VCaP (cell line): ENCODE measurements at regions not wholly inside any gene's neighbourhood (a gene's known extent, or its start where the extent isn't known, plus 50 kb on each side); places are given as distances from the start of the nearest gene placed in this dataset.

Experiments
- H3K27ac ChIP-seq: fragments of 450-650 bp; 2 replicates; pipeline ENCODE4 v1.5.1; 2017
- TF ChIP-seq, protein P1 (sequence below): fragments of 450-650 bp; conservative IDR thresholded peaks from 2 replicates; pipeline ENCODE4 v1.5.1; 2017; ENCODE audit warnings: mild to moderate bottlenecking, moderate library complexity

DNA sequence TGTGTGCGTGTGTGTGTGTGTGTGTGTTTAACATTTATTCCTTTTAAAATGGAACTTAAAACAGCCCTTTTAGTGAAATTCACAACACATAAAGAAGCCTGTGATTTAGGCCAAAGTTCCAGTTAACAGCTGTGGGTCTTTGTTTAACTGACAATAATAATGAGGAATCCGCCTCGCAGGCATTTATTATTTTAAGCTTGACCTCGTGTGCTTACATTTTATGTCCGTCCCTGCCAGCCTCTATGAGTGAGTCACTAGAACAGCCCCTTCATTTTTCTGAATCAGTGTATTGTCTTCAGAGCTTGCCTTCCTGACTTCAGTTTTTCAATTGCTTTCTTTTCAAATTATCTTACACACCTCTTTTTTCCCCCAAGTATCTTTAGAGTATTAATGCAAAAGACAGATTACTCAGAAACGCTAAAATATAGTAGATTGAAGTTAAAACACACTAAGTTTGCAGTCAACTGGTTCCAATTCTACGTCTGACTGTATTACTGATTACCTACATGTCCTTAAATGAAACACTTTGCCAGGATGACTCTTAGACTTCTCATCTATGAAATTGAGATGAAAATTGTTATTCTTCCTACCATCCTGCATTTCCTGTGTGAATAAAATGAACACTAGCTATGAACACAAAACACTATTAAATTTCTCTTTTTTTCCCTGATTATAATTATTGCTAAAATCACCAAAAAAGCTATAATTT is 319.6 kb upstream of the HS3ST1 start:
- H3K27ac ChIP-seq, result no peak overlapping the region
- TF ChIP-seq, protein P1, sequence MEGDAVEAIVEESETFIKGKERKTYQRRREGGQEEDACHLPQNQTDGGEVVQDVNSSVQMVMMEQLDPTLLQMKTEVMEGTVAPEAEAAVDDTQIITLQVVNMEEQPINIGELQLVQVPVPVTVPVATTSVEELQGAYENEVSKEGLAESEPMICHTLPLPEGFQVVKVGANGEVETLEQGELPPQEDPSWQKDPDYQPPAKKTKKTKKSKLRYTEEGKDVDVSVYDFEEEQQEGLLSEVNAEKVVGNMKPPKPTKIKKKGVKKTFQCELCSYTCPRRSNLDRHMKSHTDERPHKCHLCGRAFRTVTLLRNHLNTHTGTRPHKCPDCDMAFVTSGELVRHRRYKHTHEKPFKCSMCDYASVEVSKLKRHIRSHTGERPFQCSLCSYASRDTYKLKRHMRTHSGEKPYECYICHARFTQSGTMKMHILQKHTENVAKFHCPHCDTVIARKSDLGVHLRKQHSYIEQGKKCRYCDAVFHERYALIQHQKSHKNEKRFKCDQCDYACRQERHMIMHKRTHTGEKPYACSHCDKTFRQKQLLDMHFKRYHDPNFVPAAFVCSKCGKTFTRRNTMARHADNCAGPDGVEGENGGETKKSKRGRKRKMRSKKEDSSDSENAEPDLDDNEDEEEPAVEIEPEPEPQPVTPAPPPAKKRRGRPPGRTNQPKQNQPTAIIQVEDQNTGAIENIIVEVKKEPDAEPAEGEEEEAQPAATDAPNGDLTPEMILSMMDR, result no peak

DNA sequence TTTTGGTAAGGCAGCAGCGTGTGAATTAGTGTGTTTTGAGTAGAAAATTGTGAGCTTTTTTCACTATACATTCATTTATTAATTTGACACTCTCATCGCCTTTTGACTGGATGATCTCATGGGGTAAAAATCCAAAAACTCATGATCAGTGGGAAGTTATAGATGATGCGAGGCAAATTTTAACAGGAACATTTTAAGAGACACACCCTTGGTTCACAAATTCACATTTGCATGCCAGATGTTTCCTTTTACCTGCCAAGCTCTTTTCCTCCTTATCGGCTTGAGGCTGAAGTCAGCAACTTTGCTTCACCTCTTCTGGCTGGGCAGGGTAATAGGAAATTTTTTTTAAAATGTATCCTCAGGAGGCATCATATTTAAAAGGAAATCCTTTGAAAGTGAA is 318.0 kb upstream of the HS3ST1 start:
- H3K27ac ChIP-seq, result no peak overlapping the region
- TF ChIP-seq, protein P1, result no peak

DNA sequence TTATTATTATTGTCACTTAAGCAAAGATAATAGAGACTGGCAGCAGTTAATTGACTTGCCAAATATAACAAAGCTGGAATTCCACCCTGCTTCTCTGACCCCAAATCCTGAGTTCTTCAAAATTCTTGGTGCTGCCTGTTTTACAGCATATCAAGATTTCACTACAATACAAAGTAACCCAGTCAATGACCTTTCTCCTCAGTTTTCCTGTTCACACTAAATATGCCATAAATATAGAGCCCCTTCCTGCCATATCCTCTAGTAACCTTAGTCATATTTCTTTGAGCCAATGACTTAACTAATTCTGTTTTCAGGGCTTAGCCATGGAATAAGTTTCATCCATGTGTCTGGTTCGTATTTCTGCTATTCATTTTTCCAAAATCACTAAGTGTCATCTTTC is 315.3 kb upstream of the HS3ST1 start:
- TF ChIP-seq, protein P1, result no peak
- H3K27ac ChIP-seq, result no peak overlapping the region

DNA sequence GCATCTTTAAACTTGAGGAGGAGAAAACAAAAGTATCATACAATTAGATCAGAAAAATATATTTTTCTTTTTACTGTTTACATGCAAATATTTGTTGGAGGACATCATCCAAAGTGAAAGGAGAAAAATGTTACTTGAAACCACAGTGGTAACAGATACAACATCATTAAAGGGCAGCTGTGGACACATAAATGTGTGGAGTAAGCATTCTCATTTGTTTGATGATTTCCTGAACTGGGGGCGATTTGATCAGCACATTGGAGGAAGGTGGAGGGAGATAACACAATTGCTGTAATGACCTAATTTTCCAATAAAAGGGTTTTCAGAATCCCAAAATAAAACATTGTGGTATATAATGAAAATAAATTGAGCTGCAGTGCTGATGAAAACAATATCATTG is 314.5 kb upstream of the HS3ST1 start:
- TF ChIP-seq, protein P1, result no peak
- no peak overlapping the region for H3K27ac ChIP-seq

DNA sequence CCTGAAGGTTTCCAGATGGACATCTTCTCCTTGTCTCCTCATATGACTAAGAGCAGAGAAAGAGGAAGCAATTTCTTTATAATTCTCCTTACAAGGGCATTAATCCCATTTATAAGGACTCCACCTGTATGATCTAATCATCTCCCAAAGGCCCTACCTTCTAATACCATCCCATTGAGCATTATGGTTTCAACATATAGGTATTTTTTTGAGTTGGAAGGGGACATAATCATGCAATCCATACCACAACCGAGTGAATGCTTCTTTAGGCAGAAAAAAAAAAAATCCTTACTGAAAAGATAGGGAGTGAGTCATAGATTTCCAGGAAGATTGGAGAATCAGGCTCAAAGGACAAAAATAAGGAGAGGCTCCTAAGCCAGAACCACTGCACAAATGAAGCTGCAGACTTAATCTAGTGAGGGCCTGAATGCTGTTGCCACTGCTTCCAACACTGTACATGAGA is 312.5 kb upstream of the HS3ST1 start:
- no peak overlapping the region for H3K27ac ChIP-seq
- TF ChIP-seq, protein P1, result no peak

DNA sequence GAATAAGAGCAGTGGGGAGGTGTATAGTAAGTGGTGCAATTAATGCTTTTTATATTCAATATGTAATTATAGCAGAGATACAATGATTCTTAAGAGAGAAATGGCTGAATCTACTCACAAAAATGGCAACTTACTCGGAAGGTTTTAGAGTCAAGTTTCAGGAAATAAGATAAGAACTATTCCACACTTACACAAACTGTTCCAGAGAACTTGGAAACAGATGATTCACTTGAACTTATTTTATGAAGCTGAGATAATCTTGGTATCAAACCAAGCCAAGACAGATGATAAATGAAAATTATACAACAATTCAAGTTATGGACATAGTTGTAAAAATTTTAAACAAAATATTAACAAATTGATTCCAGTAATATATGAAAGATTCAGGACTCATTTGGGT is 311.3 kb upstream of the HS3ST1 start:
- TF ChIP-seq, protein P1, result no peak

DNA sequence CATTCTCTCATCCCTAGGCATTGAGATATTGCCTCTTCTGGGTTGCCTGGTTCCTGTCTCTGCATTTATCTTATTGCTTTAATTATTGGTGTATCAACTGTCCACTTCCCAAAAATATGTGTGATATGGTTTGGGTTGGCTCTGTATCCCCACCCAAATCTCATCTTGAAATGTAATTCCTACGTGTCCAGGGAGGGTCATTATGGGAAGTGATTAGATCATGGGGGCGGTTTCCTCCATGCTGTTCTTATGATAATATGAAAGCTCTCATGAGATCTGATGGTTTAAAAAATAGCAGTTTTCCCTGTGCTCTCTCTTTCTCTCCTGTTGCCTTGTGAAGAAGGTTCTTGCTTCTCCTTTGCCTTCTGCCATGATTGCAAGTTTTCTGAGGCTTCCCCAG is 308.3 kb upstream of the HS3ST1 start:
- no peak overlapping the region for H3K27ac ChIP-seq
- TF ChIP-seq, protein P1, result no peak

More for the DNA sequence above, 311.3 kb upstream of the HS3ST1 start:
- H3K27ac ChIP-seq, result no peak overlapping the region
